ENCODE measurements at regions not wholly inside any gene's neighbourhood (a gene's known extent, or its start where the extent isn't known, plus 50 kb on each side); places are given as distances from the start of the nearest gene placed in this dataset.

- DNase-seq = no peak
These were observed 938.4 kb upstream of the SLC10A2 start for GRCh38 chr13:104004572-104004971.

- DNase-seq = no peak
These were observed 936.0 kb upstream of the SLC10A2 start for GRCh38 chr13:104002216-104002615.

- no peak for DNase-seq
These were observed 935.5 kb upstream of the SLC10A2 start for GRCh38 chr13:104001766-104002165.

- no peak for DNase-seq
These were observed 930.5 kb upstream of the SLC10A2 start for GRCh38 chr13:103996733-103997132.

- no peak for DNase-seq
These were observed 917.7 kb upstream of the SLC10A2 start for GRCh38 chr13:103983948-103984347.

GRCh38 chr13:103976371-103976770, 910.2 kb upstream of the SLC10A2 start:
- DNase-seq = no peak

GRCh38 chr13:103973740-103974139, 907.5 kb upstream of the SLC10A2 start:
- DNase-seq = no peak

GRCh38 chr13:103969520-103970050, 903.4 kb upstream of the SLC10A2 start:
- no peak for DNase-seq

DNA sequence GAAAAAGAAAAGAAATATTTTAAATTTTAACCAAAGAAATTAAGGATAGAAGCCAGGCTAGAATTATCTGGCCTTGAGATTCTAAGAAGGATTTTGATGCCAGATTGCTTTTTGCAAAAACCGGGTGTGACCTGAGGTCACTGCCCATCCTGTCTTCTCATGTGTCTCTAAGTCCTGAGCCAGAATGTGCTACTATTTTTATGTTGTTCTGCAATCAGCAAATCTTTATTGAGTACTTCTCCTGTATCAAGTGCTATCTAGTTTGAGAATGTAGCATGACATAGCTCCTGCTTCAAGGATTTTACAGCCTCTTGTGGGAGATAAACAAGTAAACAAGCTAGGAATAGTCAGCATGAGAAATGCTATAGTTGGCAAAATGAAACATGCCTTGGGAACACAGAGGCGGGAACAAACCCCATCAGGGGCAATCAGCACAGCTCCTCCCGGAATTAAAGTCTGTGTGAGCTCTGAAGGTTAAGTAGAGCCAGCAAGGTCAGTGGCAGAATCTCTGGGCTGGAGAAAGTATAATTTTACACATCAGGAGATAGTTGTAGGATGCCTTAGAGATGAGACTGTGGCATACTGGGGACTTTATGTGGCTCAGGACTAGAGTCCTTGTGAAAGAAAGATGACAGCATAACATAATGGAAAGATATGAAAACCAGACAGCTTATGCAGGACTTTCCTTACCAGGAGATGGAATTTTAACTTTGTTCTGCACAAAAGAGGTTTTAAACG, 899.5 kb upstream of the SLC10A2 start:
- no peak for DNase-seq

- no peak for DNase-seq
These were observed 895.6 kb upstream of the SLC10A2 start for GRCh38 chr13:103961784-103962183.

DNA sequence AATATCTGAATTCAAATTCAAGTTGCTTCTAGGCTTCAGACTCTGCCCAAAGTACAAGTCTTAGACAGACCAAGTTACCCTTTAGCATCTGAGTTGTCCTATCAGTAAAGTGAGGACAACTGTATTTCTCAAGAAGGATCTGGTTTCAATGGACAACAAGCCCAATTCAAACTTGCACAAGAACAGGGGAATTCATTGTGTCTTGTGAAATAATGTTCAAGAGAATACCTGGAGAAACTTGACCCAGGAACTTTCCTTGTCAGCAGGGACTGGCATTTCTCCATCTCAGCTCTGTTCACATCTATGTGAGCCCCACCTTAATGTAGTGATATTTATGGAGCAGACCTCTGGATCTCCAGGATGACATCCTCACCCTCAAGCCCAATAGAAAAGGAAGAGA, 894.9 kb upstream of the SLC10A2 start:
- DNase-seq = no peak

GRCh38 chr13:103960001-103960400, 893.8 kb upstream of the SLC10A2 start:
- no peak for DNase-seq

DNA sequence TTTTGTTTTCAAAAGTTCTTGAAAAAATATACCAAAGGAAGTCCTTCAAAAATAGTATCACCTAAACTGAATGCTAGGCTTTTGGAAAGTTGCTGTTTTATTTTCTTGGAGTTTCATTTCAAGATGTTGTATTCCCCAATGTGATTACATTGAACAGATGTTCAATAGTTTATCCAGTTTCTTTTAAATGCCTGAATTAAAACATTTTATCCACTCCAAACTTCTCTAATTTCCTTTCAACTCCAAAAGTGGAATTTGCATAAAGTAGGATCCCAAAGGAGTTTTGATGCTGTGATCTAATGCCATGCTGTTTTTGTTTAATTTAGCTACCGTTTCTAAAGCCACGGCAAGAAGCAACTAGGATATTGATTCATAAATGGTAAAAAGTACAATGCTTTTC, 892.5 kb upstream of the SLC10A2 start:
- DNase-seq = no peak

GRCh38 chr13:103957939-103958338, 891.7 kb upstream of the SLC10A2 start:
- no peak for DNase-seq

- no peak for DNase-seq
These were observed 887.6 kb upstream of the SLC10A2 start for GRCh38 chr13:103953859-103954258.

DNA sequence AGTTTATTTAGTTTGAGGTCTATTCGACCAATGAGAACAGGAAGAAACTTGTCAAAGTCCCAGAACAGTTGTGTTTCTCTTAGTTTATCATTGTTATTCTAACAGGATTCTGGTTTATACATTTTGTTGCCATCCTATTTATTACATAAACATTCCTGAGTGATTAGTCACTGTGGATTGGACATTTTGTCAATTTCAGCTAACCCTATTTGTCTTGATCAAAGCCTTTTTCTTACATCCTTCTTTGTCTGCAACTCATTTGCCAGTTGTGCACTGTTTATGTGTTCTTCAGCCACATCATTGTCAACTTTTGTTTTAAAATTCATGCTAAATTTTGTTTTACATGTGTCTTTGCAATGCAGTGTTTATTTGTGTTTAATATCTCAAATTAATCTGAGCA, 886.0 kb upstream of the SLC10A2 start:
- DNase-seq = no peak

- no peak for DNase-seq
These were observed 882.2 kb upstream of the SLC10A2 start for GRCh38 chr13:103948426-103948825.

GRCh38 chr13:103945836-103946235, 879.6 kb upstream of the SLC10A2 start:
- no peak for DNase-seq

- no peak for DNase-seq
These were observed 875.4 kb upstream of the SLC10A2 start for GRCh38 chr13:103941506-103942140.

- DNase-seq = no peak
These were observed 868.9 kb upstream of the SLC10A2 start for GRCh38 chr13:103935117-103935516.

DNA sequence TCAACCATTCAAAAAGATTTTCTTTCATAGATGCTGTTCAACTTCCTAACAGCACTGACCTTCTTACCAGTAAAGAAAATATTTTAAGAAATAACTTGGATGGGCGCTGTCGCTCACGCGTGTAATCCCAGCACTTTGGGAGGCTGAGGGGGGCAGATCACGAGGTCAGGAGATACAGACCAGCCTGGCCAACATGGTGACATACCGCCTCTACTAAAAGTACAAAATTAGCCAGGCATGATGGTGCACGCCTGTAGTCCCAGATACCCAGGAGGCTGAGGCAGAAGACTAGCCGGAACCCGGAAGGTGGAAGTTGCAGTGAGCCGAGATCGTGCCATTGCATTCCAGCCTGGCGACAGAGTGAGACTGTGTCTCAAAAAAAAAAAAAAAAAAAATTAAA, 865.7 kb upstream of the SLC10A2 start:
- DNase-seq = no peak

GRCh38 chr13:103931331-103931845, 865.2 kb upstream of the SLC10A2 start:
- DNase-seq = no peak

- no peak for DNase-seq
These were observed 859.9 kb upstream of the SLC10A2 start for GRCh38 chr13:103926118-103926517.

All from right lung (tissue), 2 donors.